Upper lobe of right lung (tissue), 1 donor: ENCODE measurements at regions not wholly inside any gene's neighbourhood (a gene's known extent, or its start where the extent isn't known, plus 50 kb on each side); places are given as distances from the start of the nearest gene placed in this dataset.

ENCODE experiments used
- ATAC-seq: fragments of 200-7000 bp; cut with Tn5 transposase; one replicate; pipeline ENCODE4 v1.9.1; 2020; ENCODE audit warnings: mild to moderate bottlenecking, moderate library complexity
- DNase-seq: peaks from one replicate; pipeline ENCODE4 v3.0.0-alpha.2; 2020
- H3K27ac ChIP-seq: fragments of 200-600 bp; one replicate; pipeline ENCODE4 v1.8.0; 2022
- H3K27me3 ChIP-seq: fragments of 200-600 bp; one replicate; pipeline ENCODE4 v1.8.0; 2022; ENCODE audit warnings: mild to moderate bottlenecking
- H3K36me3 ChIP-seq: fragments of 200-600 bp; one replicate; pipeline ENCODE4 v1.8.0; 2022
- H3K4me1 ChIP-seq: fragments of 200-600 bp; one replicate; pipeline ENCODE4 v1.8.0; 2022
- H3K4me3 ChIP-seq: fragments of 200-600 bp; one replicate; pipeline ENCODE4 v1.8.0; 2022; ENCODE audit warnings: mild to moderate bottlenecking
- H3K9me3 ChIP-seq: fragments of 200-600 bp; one replicate; pipeline ENCODE4 v1.8.0; 2022
- intact Hi-C: fragments of 100-400 bp; cut with DNase I; formaldehyde crosslinking; loops from one replicate; pipeline ENCODE4 v1.11.0; 2022
- TF ChIP-seq, protein P1 (sequence below): fragments of 200-600 bp; IDR thresholded peaks from one replicate; pipeline ENCODE4 v1.8.0; 2022; ENCODE audit warnings: antibody characterized with exemption
- donor health status: DM: no; HTN: yes; CAD: no; lungs with severe emphysema.

DNA sequence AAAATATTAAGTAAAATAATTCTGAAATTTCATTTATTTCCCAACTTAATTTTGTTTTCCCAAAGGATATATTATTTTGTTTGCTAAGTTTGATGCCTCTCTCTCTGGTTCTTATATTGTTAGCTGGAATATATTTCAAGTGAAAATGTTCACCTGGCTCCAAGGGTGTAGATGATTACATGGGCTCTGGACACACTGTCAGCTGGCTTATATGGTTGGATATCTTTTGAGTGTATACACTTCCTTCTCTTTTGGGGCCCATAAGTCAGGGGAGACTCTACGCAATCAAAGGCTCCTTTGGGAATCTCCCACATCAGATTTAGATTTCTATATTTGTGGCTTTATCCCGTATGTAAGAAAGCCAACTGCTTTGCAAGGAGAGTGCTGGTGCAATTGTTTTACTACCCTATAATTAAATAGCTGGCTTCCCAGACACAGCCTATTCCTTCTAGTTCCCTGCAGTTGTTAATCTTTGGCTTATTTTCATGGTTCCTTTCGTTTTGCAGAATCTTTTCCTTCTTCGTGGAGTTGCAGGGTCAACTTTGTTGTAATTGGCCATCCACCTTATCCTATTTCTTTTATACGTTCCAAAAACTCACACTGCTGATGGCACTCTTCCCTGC lies 225.7 kb downstream of the DPH6 start:
- H3K27me3 ChIP-seq = no peaks in the 10 kb centered on the region
- H3K9me3 ChIP-seq = no peaks in the 10 kb centered on the region
- DNase-seq (no peak), ATAC-seq (no peak)
- H3K4me1 ChIP-seq = no peaks in the 10 kb centered on the region
- no peak overlapping the region for H3K4me3 ChIP-seq
- H3K36me3 ChIP-seq = no peaks in the 10 kb centered on the region
- no peak overlapping the region for H3K27ac ChIP-seq
- TF ChIP-seq, protein P1, sequence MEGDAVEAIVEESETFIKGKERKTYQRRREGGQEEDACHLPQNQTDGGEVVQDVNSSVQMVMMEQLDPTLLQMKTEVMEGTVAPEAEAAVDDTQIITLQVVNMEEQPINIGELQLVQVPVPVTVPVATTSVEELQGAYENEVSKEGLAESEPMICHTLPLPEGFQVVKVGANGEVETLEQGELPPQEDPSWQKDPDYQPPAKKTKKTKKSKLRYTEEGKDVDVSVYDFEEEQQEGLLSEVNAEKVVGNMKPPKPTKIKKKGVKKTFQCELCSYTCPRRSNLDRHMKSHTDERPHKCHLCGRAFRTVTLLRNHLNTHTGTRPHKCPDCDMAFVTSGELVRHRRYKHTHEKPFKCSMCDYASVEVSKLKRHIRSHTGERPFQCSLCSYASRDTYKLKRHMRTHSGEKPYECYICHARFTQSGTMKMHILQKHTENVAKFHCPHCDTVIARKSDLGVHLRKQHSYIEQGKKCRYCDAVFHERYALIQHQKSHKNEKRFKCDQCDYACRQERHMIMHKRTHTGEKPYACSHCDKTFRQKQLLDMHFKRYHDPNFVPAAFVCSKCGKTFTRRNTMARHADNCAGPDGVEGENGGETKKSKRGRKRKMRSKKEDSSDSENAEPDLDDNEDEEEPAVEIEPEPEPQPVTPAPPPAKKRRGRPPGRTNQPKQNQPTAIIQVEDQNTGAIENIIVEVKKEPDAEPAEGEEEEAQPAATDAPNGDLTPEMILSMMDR = no peak
- intact Hi-C loops = no loop called here

DNA sequence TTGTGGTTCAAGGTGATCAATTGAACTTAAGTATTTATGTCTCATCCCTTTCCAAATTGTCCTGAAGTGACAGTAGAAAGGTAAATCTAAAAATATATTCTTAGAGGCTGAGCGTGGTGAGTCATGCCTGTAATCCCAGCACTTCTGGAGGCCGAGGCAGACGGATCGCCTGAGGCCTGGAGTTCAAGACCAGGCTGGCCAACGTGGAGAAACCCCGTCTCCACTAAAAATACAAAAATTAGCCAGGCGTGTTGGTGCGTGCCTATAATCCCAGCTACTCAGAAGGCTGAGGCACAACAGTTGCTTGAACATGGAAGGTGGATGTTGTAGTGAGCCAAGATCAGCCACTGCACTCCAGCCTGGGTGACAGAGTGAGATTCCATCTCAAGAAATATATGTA lies 226.6 kb downstream of the DPH6 start:
- H3K4me3 ChIP-seq = no peak overlapping the region

DNA sequence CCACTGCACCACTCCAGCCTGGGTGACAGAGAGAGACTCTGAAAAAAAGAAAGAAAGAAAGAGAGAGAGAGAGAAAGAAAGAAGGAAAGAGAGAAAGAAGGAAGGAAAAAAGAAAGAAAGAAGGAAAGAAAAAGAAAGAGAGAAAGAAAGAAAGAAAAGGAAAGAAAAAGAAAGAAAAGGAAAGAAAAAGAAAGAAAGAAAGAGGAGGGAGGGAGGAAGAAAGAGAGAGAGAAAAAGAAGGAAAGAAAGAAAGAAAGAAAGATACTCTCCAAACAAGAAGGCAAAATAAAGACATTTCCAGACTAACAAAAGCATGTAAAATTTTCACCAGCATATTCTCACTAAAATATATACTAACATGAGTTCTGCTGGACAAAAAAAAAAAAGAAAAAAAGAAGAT lies 228.7 kb downstream of the DPH6 start:
- no peaks in the 10 kb centered on the region for H3K9me3 ChIP-seq
- H3K27me3 ChIP-seq = no peaks in the 10 kb centered on the region
- DNase-seq = no peak
- TF ChIP-seq, protein P1 = no peak
- intact Hi-C loops = no loop called here
- H3K4me1 ChIP-seq = no peaks in the 10 kb centered on the region
- no peak for ATAC-seq
- no peak overlapping the region for H3K27ac ChIP-seq
- no peak overlapping the region for H3K4me3 ChIP-seq
- no peaks in the 10 kb centered on the region for H3K36me3 ChIP-seq

More for the DNA sequence above, 226.6 kb downstream of the DPH6 start:
- Histone ChIP-seq H3K36me3 (no peaks in the 10 kb centered on the region), H3K9me3 (no peaks in the 10 kb centered on the region), H3K27ac (no peak overlapping the region), H3K27me3 (no peaks in the 10 kb centered on the region), H3K4me1 (no peaks in the 10 kb centered on the region)
- intact Hi-C loops = no loop called here
- TF ChIP-seq, protein P1 = no peak
- DNase-seq (no peak), ATAC-seq (no peak)

DNA sequence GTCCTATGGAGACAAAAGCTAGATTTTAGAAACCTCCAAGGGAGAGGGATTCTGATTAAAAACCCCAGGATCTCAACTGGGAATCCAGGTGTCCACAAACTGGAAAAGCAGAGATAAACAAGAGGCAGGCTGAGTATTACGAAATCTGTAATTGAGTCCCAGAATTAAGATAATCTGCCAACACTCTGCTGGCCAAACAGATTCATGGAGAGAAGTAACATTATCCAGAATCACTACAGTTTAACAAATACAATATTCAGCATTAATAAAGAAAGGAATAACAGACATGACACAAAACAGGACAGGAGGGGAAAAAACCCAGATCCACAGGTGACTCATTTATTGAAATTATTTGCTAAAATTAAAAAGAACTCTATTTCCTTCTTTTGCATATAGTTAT lies 227.2 kb upstream of the NANOGP8 start:
- TF ChIP-seq, protein P1 = no peak
- no peak overlapping the region for H3K4me3 ChIP-seq
- H3K4me1 ChIP-seq = peaks cover 15% of the 10 kb centered on the region
- no peak for DNase-seq
- no peaks in the 10 kb centered on the region for H3K27me3 ChIP-seq
- ATAC-seq = no peak
- no peak overlapping the region for H3K27ac ChIP-seq
- no peaks in the 10 kb centered on the region for H3K36me3 ChIP-seq
- no peaks in the 10 kb centered on the region for H3K9me3 ChIP-seq
- intact Hi-C loops = no loop called here

DNA sequence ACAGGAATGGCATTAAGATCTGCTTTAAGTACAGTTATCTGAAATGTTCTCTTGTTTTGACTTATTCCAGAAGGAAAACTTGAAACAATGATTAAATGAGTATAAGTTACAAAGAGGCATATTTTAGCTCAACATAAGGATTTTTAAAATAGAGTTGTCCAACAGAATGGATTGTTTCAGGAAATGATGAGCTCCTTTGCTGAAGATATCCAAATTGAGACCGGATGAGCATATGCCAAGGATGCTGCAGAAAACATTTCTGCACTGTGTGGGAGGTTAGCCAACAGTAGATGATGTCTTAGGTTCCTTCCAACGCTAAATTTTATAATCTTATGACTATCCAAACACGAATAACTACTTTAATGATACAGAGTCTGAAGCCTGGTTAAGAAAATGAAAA lies 226.5 kb upstream of the NANOGP8 start:
- H3K27me3 ChIP-seq = no peaks in the 10 kb centered on the region
- H3K4me1 ChIP-seq = peaks cover 19% of the 10 kb centered on the region
- H3K36me3 ChIP-seq = no peaks in the 10 kb centered on the region
- no peak overlapping the region for H3K4me3 ChIP-seq
- H3K9me3 ChIP-seq = no peaks in the 10 kb centered on the region
- DNase-seq = no peak
- no peak for ATAC-seq
- TF ChIP-seq, protein P1 = no peak
- H3K27ac ChIP-seq = no peak overlapping the region
- intact Hi-C loops = no loop called here

DNA sequence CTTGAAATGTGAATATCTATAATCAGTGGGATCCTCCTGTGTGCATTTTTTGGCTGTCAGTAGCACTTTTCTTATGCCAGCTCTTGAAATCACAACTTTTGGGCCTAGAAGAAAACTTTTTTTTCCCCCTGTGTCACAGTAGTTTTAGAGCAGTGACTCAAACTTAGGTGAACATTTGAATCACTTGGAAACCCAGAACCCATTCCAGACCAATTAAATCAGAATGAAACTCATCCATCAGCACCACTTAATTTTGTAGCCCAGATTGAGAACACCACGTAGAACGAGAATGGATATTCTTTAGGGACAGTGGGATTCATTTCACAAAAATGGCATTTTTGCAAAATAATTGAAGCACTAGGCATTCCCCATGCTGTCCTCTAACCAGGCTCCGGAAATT lies 224.8 kb upstream of the NANOGP8 start:
- no peak overlapping the region for H3K4me3 ChIP-seq
- TF ChIP-seq, protein P1 = no peak
- intact Hi-C loops = no loop called here
- DNase-seq (no peak), ATAC-seq (no peak)
- peaks cover 26% of the 10 kb centered on the region for H3K4me1 ChIP-seq
- H3K9me3 ChIP-seq = no peaks in the 10 kb centered on the region
- no peaks in the 10 kb centered on the region for H3K27me3 ChIP-seq
- no peaks in the 10 kb centered on the region for H3K36me3 ChIP-seq
- H3K27ac ChIP-seq = no peak overlapping the region
